ENCODE measurements at regions not wholly inside any gene's neighbourhood (a gene's known extent, or its start where the extent isn't known, plus 50 kb on each side); places are given as distances from the start of the nearest gene placed in this dataset.
"Not testable (repeated sequence)": the region's sequence is repeated elsewhere in the genome, so short reads cannot be mapped to it uniquely, and the experiment has no call there.

GRCh38 chr13:85549819-85550218 lies 249.4 kb downstream of the SLITRK6 start:
- Histone ChIP-seq H4K20me1 (ENCODE audit: control insufficient read depth, insufficient read depth) (no peaks in the 10 kb centered on the region), H3K4me1 (ENCODE audit: control insufficient read depth, insufficient read depth, low read length) (no peaks in the 10 kb centered on the region), H2AFZ (ENCODE audit: control insufficient read depth, low read depth, low read length) (no peak overlapping the region), H3K27ac (ENCODE audit: control insufficient read depth, insufficient read depth) (no peak overlapping the region), H3K9ac (ENCODE audit: control insufficient read depth, insufficient read depth, low read length) (no peak overlapping the region), H3K4me2 (ENCODE audit: control insufficient read depth, insufficient read depth) (no peak overlapping the region), H3K27me3 (replicated peaks in 1 of 2; ENCODE audit: control insufficient read depth in 2 of 2, insufficient read depth in 2 of 2, low read length in 1 of 2) (no peaks in the 10 kb centered on the region), H3K4me3 (no peak overlapping the region), H3K9me3 (replicated peaks; ENCODE audit: control insufficient read depth, insufficient read depth, low read length) (no peaks in the 10 kb centered on the region; the same call in 2 of the 3 replicates), H3K36me3 (ENCODE audit: control insufficient read depth in 2 of 2, insufficient read depth in 2 of 2, low read length in 1 of 2) (no peaks in the 10 kb centered on the region), H3K79me2 (ENCODE audit: control insufficient read depth, insufficient read depth, low read length) (no peaks in the 10 kb centered on the region)
- WGBS (ENCODE audit: insufficient coverage, insufficient replicate concordance, low lambda C conversion rate, missing lambda C conversion rate), result 6% methylated on average over 2 of the region's 2 CpGs
- CTCF ChIA-PET, result no interaction called here
- SMC1A ChIA-PET (ENCODE audit: uncharacterized antibody, unreplicated experiment), result no interaction called here
- intact Hi-C loops (cut with micrococcal nuclease; ENCODE audit: unreplicated experiment) (no loop called here), in situ Hi-C loops (cut with MboI) (no loop called here)
- RAD21 ChIA-PET (ENCODE audit: unreplicated experiment), result no interaction called here
- POLR2A ChIA-PET, result no interaction called here
- DNase-seq (ENCODE audit: low read depth, low spot score) (no peak), ATAC-seq (no peak), FAIRE-seq (no peak)
- TF ChIP-seq HCFC1 (IDR thresholded peaks at IDR 0.05; ENCODE audit: low read length) (no peak), SKIL (IDR thresholded peaks at IDR 0.05; ENCODE audit: low read depth, poor library complexity, severe bottlenecking) (no peak), STAT3 (IDR thresholded peaks at IDR 0.05; ENCODE audit: low read depth, low read length) (no peak), FOS (IDR thresholded peaks at IDR 0.05; ENCODE audit: borderline replicate concordance, extremely low read depth, insufficient read length) (no peak), ZNF24 (IDR thresholded peaks at IDR 0.05) (no peak), RCOR1 (conservative IDR thresholded peaks at IDR 0.05; ENCODE audit: low read depth, low read length) (no peak), BMI1 (IDR thresholded peaks at IDR 0.05; ENCODE audit: borderline replicate concordance) (no peak), ATF3 (IDR thresholded peaks at IDR 0.05; ENCODE audit: borderline replicate concordance, extremely low read depth, low read depth, low read length) (no peak), KLF5 (IDR thresholded peaks at IDR 0.05; ENCODE audit: partially characterized antibody) (no peak), NR2C1 (IDR thresholded peaks at IDR 0.05) (no peak), PKNOX1 (IDR thresholded peaks at IDR 0.05) (no peak), JUND (IDR thresholded peaks at IDR 0.05; ENCODE audit: low read depth, low read length) (no peak), MEF2B (IDR thresholded peaks at IDR 0.05; ENCODE audit: partially characterized antibody, poor library complexity, severe bottlenecking) (no peak)
- no TSS peak for BruUV-seq (replicated peaks)

- FAIRE-seq; H3K27me3 ChIP-seq (replicated peaks in 1 of 2; ENCODE audit: control insufficient read depth in 2 of 2, insufficient read depth in 2 of 2, low read length in 1 of 2); H3K36me3 ChIP-seq (ENCODE audit: control insufficient read depth in 2 of 2, insufficient read depth in 2 of 2, low read length in 1 of 2); H3K4me1 ChIP-seq (ENCODE audit: control insufficient read depth, insufficient read depth, low read length); H4K20me1 ChIP-seq (ENCODE audit: control insufficient read depth, insufficient read depth); H3K4me3 ChIP-seq; H3K4me2 ChIP-seq (ENCODE audit: control insufficient read depth, insufficient read depth); POLR2A ChIA-PET; ATAC-seq; H3K27ac ChIP-seq (ENCODE audit: control insufficient read depth, insufficient read depth); H3K79me2 ChIP-seq (ENCODE audit: control insufficient read depth, insufficient read depth, low read length); CTCF ChIA-PET; RAD21 ChIA-PET (ENCODE audit: unreplicated experiment); H3K9me3 ChIP-seq (replicated peaks; ENCODE audit: control insufficient read depth, insufficient read depth, low read length); in situ Hi-C loops (cut with MboI); BruUV-seq (replicated peaks); SMC1A ChIA-PET (ENCODE audit: uncharacterized antibody, unreplicated experiment); H2AFZ ChIP-seq (ENCODE audit: control insufficient read depth, low read depth, low read length); H3K9ac ChIP-seq (ENCODE audit: control insufficient read depth, insufficient read depth, low read length); intact Hi-C loops (cut with micrococcal nuclease; ENCODE audit: unreplicated experiment); DNase-seq (ENCODE audit: low read depth, low spot score): not testable (repeated sequence)
Observed at GRCh38 chr13:85548845-85549244, 250.4 kb downstream of the SLITRK6 start.
